PC-3 (cell line): ENCODE measurements at regions not wholly inside any gene's neighbourhood (a gene's known extent, or its start where the extent isn't known, plus 50 kb on each side); places are given as distances from the start of the nearest gene placed in this dataset.

Experiments
- EZH2 ChIP-seq: fragments of 300-600 bp; sonication (generic); IDR thresholded peaks from one replicate; pipeline ENCODE4 v1.6.1; 2017; ENCODE audit warnings: antibody characterized with exemption, mild to moderate bottlenecking, low read length; ENCODE audit not compliant: unreplicated experiment
- EZH2phosphoT487 ChIP-seq: fragments of 300-600 bp; sonication (generic); IDR thresholded peaks from 2 replicates; pipeline ENCODE4 v1.6.1; 2018; ENCODE audit warnings: mild to moderate bottlenecking, antibody characterized with exemption, low read length, borderline replicate concordance
- TF ChIP-seq, protein P1 (sequence below): fragments of 300-600 bp; sonication (generic); conservative IDR thresholded peaks from 2 replicates; pipeline ENCODE4 v1.5.1; 2017; ENCODE audit warnings: antibody characterized with exemption, low read depth, mild to moderate bottlenecking, low read length

DNA sequence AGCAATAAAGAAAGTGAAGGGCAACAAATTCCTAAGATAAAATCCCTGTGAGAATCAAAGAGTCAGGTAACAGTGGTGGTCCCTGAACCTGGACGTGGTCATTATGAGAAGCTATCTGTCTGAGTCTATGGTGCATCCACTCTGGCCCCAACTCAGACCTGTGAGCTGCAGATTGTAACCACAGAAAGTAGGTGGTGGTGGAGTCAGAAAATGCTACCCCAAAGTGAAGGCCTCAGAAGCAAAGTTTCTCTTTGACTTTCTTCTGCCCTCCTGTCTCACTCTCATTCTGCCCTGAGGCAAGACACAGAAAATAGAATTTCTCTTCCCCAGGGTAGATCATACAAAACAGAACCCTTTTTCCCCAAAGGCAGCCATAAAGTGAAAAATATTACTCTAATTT is 84.1 kb upstream of the NEIL3 start:
- TF ChIP-seq, protein P1, sequence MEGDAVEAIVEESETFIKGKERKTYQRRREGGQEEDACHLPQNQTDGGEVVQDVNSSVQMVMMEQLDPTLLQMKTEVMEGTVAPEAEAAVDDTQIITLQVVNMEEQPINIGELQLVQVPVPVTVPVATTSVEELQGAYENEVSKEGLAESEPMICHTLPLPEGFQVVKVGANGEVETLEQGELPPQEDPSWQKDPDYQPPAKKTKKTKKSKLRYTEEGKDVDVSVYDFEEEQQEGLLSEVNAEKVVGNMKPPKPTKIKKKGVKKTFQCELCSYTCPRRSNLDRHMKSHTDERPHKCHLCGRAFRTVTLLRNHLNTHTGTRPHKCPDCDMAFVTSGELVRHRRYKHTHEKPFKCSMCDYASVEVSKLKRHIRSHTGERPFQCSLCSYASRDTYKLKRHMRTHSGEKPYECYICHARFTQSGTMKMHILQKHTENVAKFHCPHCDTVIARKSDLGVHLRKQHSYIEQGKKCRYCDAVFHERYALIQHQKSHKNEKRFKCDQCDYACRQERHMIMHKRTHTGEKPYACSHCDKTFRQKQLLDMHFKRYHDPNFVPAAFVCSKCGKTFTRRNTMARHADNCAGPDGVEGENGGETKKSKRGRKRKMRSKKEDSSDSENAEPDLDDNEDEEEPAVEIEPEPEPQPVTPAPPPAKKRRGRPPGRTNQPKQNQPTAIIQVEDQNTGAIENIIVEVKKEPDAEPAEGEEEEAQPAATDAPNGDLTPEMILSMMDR, result no peak
- TF ChIP-seq EZH2 (no peak), EZH2phosphoT487 (no peak)
